ENCODE measurements at regions not wholly inside any gene's neighbourhood (a gene's known extent, or its start where the extent isn't known, plus 50 kb on each side); places are given as distances from the start of the nearest gene placed in this dataset.
"Not testable (repeated sequence)": the region's sequence is repeated elsewhere in the genome, so short reads cannot be mapped to it uniquely, and the experiment has no call there.

GRCh38 chr2:82143343-82143742, 1838.8 kb upstream of the LRRTM1 start:
- DNase-seq, result no peak

- DNase-seq, result no peak
Measured at GRCh38 chr2:82139979-82140611, 1835.5 kb upstream of the LRRTM1 start.

- no peak for DNase-seq
Measured at GRCh38 chr2:82137441-82137840, 1832.9 kb upstream of the LRRTM1 start.

GRCh38 chr2:82128051-82128450, 1823.5 kb upstream of the LRRTM1 start:
- DNase-seq, result no peak

GRCh38 chr2:82124629-82125028, 1820.1 kb upstream of the LRRTM1 start:
- no peak for DNase-seq

- no peak for DNase-seq
Measured at GRCh38 chr2:82120654-82121053, 1816.1 kb upstream of the LRRTM1 start.

- DNase-seq, result no peak
Measured at GRCh38 chr2:82120115-82120514, 1815.6 kb upstream of the LRRTM1 start.

GRCh38 chr2:82109418-82109817, 1804.9 kb upstream of the LRRTM1 start:
- no peak for DNase-seq

GRCh38 chr2:82098617-82099016, 1794.1 kb upstream of the LRRTM1 start:
- DNase-seq, result no peak

- no peak for DNase-seq
Measured at GRCh38 chr2:82089518-82089917, 1785.0 kb upstream of the LRRTM1 start.

- DNase-seq, result no peak
Measured at GRCh38 chr2:82084679-82085392, 1780.3 kb upstream of the LRRTM1 start.

GRCh38 chr2:82075875-82076274, 1771.3 kb upstream of the LRRTM1 start:
- no peak for DNase-seq

GRCh38 chr2:82062463-82062862, 1757.9 kb upstream of the LRRTM1 start:
- no peak for DNase-seq

- DNase-seq, result no peak
Measured at GRCh38 chr2:82055846-82056245, 1751.3 kb upstream of the LRRTM1 start.

GRCh38 chr2:82043867-82044266, 1739.3 kb upstream of the LRRTM1 start:
- no peak for DNase-seq

- no peak for DNase-seq
Measured at GRCh38 chr2:82027921-82028615, 1723.5 kb upstream of the LRRTM1 start.

GRCh38 chr2:82023710-82024109, 1719.2 kb upstream of the LRRTM1 start:
- no peak for DNase-seq

- DNase-seq, result no peak
Measured at GRCh38 chr2:82013641-82014040, 1709.1 kb upstream of the LRRTM1 start.

GRCh38 chr2:82007071-82007664, 1702.6 kb upstream of the LRRTM1 start:
- no peak for DNase-seq

- DNase-seq, result not testable (repeated sequence)
Measured at GRCh38 chr2:82005889-82006288, 1701.3 kb upstream of the LRRTM1 start.

GRCh38 chr2:82001614-82002013, 1697.1 kb upstream of the LRRTM1 start:
- no peak for DNase-seq

GRCh38 chr2:82000606-82001005, 1696.1 kb upstream of the LRRTM1 start:
- DNase-seq, result no peak

- DNase-seq, result no peak
Measured at GRCh38 chr2:81996332-81996731, 1691.8 kb upstream of the LRRTM1 start.

- DNase-seq, result no peak
Measured at GRCh38 chr2:81991282-81991681, 1686.7 kb upstream of the LRRTM1 start.

Data from left hindlimb (tissue), 1 donor.